ENCODE measurements at regions not wholly inside any gene's neighbourhood (a gene's known extent, or its start where the extent isn't known, plus 50 kb on each side); places are given as distances from the start of the nearest gene placed in this dataset.

GRCh38 chr6:132009175-132009574, 58.0 kb upstream of the CCN2 start:
- no peak for TF ChIP-seq CTCF (IDR thresholded peaks at IDR 0.05)
- no peak for TF ChIP-seq POLR2A (IDR thresholded peaks at IDR 0.05)
- no peak for TF ChIP-seq POLR2AphosphoS5 (IDR thresholded peaks at IDR 0.05)

Measured in stomach (tissue), 4 donors.